ENCODE measurements at regions not wholly inside any gene's neighbourhood (a gene's known extent, or its start where the extent isn't known, plus 50 kb on each side); places are given as distances from the start of the nearest gene placed in this dataset.
"Not testable (repeated sequence)": the region's sequence is repeated elsewhere in the genome, so short reads cannot be mapped to it uniquely, and the experiment has no call there.

GRCh38 chr10:71081912-71082311, 130.5 kb upstream of the UNC5B start:
- DNase-seq (ENCODE audit: low read depth) = no peak

- DNase-seq (ENCODE audit: low read depth) = no peak
These were observed 129.2 kb upstream of the UNC5B start for GRCh38 chr10:71082960-71083715.

- DNase-seq (ENCODE audit: low read depth) = no peak
These were observed 128.7 kb upstream of the UNC5B start for GRCh38 chr10:71083716-71083975.

GRCh38 chr10:71084061-71084817, 128.1 kb upstream of the UNC5B start:
- no peak for DNase-seq (ENCODE audit: low read depth)

GRCh38 chr10:71084818-71085126, 127.6 kb upstream of the UNC5B start:
- DNase-seq (ENCODE audit: low read depth) = no peak

GRCh38 chr10:71085689-71086438, 126.5 kb upstream of the UNC5B start:
- DNase-seq (ENCODE audit: low read depth) = no peak

GRCh38 chr10:71086439-71087080, 125.8 kb upstream of the UNC5B start:
- no peak for DNase-seq (ENCODE audit: low read depth)

GRCh38 chr10:71087622-71088021, 124.7 kb upstream of the UNC5B start:
- DNase-seq (ENCODE audit: low read depth) = no peak

- no peak for DNase-seq (ENCODE audit: low read depth)
These were observed 124.3 kb upstream of the UNC5B start for GRCh38 chr10:71088054-71088453.

- DNase-seq (ENCODE audit: low read depth) = not testable (repeated sequence)
These were observed 123.8 kb upstream of the UNC5B start for GRCh38 chr10:71088578-71088977.

GRCh38 chr10:71089162-71089561, 123.2 kb upstream of the UNC5B start:
- DNase-seq (ENCODE audit: low read depth) = no peak

- DNase-seq (ENCODE audit: low read depth) = no peak
These were observed 122.0 kb upstream of the UNC5B start for GRCh38 chr10:71090330-71090729.

GRCh38 chr10:71090801-71091200, 121.6 kb upstream of the UNC5B start:
- no peak for DNase-seq (ENCODE audit: low read depth)

GRCh38 chr10:71092812-71093401, 119.5 kb upstream of the UNC5B start:
- no peak for DNase-seq (ENCODE audit: low read depth)

GRCh38 chr10:71093531-71093930, 118.8 kb upstream of the UNC5B start:
- DNase-seq (ENCODE audit: low read depth) = no peak

GRCh38 chr10:71094712-71095390, 117.5 kb upstream of the UNC5B start:
- no peak for DNase-seq (ENCODE audit: low read depth)

- no peak for DNase-seq (ENCODE audit: low read depth)
These were observed 112.5 kb upstream of the UNC5B start for GRCh38 chr10:71099731-71100361.

GRCh38 chr10:71103961-71104360, 108.4 kb upstream of the UNC5B start:
- DNase-seq (ENCODE audit: low read depth) = no peak

GRCh38 chr10:71106151-71106550, 106.2 kb upstream of the UNC5B start:
- not testable (repeated sequence) for DNase-seq (ENCODE audit: low read depth)

- DNase-seq (ENCODE audit: low read depth) = not testable (repeated sequence)
These were observed 105.3 kb upstream of the UNC5B start for GRCh38 chr10:71107117-71107516.

- not testable (repeated sequence) for DNase-seq (ENCODE audit: low read depth)
These were observed 104.3 kb upstream of the UNC5B start for GRCh38 chr10:71108042-71108441.

Data from LHCN-M2 (cell line).